ENCODE measurements at regions not wholly inside any gene's neighbourhood (a gene's known extent, or its start where the extent isn't known, plus 50 kb on each side); places are given as distances from the start of the nearest gene placed in this dataset.

DNA sequence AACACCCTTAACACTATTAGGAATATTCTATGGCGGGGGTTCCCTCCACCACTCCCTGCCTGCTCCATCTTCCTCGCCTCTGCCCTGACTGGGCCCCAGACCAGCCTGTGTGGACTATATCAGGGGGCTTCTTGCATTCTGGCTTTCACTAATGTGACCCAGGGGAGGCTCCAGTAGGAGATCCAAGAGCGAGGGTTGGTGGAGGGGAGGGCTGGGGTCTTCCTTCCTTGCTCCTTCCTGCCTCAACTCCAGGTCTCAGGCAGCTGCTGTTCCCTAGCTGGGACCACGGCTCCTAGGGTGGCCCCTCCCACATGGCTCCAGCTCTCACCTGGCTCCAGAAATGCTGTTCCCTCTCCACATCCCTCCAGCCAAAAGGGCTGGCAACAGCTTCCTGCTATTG is 257.4 kb downstream of the MATN1 start:
- Histone ChIP-seq H3K4me1 (ENCODE audit: control insufficient read depth in 4 of 4, insufficient read depth in 4 of 4, low read length in 3 of 4) (no peaks in the 10 kb centered on the region), H3K9ac (ENCODE audit: low read depth in 1 of 2, low read length in 2 of 2) (no peak overlapping the region), H3K9me3 (ENCODE audit: control insufficient read depth in 4 of 4, low read length in 3 of 4) (no peaks in the 10 kb centered on the region), H3K27me3 (ENCODE audit: control insufficient read depth in 4 of 4, insufficient read depth in 4 of 4, low read length in 3 of 4) (no peaks in the 10 kb centered on the region), H3K36me3 (ENCODE audit: control insufficient read depth in 4 of 4, insufficient read depth in 3 of 4, low read depth in 1 of 4, low read length in 3 of 4) (no peaks in the 10 kb centered on the region), H3K27ac (ENCODE audit: low read depth in 1 of 2, low read length in 2 of 2) (no peak overlapping the region), H3K4me3 (ENCODE audit: low read depth in 1 of 3, low read length in 3 of 3) (no peak overlapping the region)
- no peak for DNase-seq (ENCODE audit: low spot score)
- no peak for TF ChIP-seq FOXA2 (IDR thresholded peaks at IDR 0.05)
- TF ChIP-seq, protein P1, sequence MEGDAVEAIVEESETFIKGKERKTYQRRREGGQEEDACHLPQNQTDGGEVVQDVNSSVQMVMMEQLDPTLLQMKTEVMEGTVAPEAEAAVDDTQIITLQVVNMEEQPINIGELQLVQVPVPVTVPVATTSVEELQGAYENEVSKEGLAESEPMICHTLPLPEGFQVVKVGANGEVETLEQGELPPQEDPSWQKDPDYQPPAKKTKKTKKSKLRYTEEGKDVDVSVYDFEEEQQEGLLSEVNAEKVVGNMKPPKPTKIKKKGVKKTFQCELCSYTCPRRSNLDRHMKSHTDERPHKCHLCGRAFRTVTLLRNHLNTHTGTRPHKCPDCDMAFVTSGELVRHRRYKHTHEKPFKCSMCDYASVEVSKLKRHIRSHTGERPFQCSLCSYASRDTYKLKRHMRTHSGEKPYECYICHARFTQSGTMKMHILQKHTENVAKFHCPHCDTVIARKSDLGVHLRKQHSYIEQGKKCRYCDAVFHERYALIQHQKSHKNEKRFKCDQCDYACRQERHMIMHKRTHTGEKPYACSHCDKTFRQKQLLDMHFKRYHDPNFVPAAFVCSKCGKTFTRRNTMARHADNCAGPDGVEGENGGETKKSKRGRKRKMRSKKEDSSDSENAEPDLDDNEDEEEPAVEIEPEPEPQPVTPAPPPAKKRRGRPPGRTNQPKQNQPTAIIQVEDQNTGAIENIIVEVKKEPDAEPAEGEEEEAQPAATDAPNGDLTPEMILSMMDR (IDR thresholded peaks at IDR 0.05; ENCODE audit: low read depth, low read length, missing input control): no peak
- TF ChIP-seq, protein P2, sequence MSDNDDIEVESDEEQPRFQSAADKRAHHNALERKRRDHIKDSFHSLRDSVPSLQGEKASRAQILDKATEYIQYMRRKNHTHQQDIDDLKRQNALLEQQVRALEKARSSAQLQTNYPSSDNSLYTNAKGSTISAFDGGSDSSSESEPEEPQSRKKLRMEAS (IDR thresholded peaks at IDR 0.05): no peak
- no peak for TF ChIP-seq SP1 (IDR thresholded peaks at IDR 0.05)
- TF ChIP-seq RXRA (IDR thresholded peaks at IDR 0.05): no peak
- no peak for TF ChIP-seq NR2F2 (IDR thresholded peaks at IDR 0.05)
- TF ChIP-seq RAD21 (IDR thresholded peaks at IDR 0.05): no peak
- TF ChIP-seq JUND (IDR thresholded peaks at IDR 0.05): no peak
- TF ChIP-seq EGR1 (IDR thresholded peaks at IDR 0.05; ENCODE audit: low read depth in 2 of 2): no peak
- TF ChIP-seq, protein P3, sequence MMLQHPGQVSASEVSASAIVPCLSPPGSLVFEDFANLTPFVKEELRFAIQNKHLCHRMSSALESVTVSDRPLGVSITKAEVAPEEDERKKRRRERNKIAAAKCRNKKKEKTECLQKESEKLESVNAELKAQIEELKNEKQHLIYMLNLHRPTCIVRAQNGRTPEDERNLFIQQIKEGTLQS (IDR thresholded peaks at IDR 0.05): no peak
- no peak for TF ChIP-seq HNF4G (IDR thresholded peaks at IDR 0.05)
- TF ChIP-seq HNF4A (conservative IDR thresholded peaks at IDR 0.05): no peak
- TF ChIP-seq, protein P4, sequence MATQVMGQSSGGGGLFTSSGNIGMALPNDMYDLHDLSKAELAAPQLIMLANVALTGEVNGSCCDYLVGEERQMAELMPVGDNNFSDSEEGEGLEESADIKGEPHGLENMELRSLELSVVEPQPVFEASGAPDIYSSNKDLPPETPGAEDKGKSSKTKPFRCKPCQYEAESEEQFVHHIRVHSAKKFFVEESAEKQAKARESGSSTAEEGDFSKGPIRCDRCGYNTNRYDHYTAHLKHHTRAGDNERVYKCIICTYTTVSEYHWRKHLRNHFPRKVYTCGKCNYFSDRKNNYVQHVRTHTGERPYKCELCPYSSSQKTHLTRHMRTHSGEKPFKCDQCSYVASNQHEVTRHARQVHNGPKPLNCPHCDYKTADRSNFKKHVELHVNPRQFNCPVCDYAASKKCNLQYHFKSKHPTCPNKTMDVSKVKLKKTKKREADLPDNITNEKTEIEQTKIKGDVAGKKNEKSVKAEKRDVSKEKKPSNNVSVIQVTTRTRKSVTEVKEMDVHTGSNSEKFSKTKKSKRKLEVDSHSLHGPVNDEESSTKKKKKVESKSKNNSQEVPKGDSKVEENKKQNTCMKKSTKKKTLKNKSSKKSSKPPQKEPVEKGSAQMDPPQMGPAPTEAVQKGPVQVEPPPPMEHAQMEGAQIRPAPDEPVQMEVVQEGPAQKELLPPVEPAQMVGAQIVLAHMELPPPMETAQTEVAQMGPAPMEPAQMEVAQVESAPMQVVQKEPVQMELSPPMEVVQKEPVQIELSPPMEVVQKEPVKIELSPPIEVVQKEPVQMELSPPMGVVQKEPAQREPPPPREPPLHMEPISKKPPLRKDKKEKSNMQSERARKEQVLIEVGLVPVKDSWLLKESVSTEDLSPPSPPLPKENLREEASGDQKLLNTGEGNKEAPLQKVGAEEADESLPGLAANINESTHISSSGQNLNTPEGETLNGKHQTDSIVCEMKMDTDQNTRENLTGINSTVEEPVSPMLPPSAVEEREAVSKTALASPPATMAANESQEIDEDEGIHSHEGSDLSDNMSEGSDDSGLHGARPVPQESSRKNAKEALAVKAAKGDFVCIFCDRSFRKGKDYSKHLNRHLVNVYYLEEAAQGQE (IDR thresholded peaks at IDR 0.05): no peak
- no peak for TF ChIP-seq TAF1 (conservative IDR thresholded peaks at IDR 0.05)
- TF ChIP-seq, protein P5, sequence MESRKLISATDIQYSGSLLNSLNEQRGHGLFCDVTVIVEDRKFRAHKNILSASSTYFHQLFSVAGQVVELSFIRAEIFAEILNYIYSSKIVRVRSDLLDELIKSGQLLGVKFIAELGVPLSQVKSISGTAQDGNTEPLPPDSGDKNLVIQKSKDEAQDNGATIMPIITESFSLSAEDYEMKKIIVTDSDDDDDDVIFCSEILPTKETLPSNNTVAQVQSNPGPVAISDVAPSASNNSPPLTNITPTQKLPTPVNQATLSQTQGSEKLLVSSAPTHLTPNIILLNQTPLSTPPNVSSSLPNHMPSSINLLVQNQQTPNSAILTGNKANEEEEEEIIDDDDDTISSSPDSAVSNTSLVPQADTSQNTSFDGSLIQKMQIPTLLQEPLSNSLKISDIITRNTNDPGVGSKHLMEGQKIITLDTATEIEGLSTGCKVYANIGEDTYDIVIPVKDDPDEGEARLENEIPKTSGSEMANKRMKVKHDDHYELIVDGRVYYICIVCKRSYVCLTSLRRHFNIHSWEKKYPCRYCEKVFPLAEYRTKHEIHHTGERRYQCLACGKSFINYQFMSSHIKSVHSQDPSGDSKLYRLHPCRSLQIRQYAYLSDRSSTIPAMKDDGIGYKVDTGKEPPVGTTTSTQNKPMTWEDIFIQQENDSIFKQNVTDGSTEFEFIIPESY (IDR thresholded peaks at IDR 0.05): no peak
- 71% methylated on average over 4 of the region's 4 CpGs for WGBS

DNA sequence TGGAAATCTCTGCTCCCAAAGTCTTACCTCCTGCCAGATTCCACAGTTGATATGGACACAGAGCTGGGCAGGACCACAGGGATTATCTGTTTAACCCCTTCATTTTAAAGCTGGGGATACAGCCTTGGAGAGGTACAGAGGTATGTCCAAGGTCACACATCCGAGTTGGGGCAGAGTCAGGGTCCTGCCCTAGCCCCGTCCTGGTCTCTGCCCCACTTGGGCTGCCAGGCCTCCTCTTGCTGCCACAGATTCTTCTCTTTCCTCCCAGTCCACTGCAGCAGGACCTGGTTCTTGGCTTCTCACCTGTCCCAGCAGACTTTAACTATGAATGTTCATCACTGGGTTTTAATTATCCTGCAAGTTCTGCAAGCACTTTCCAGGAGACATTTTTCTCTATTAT is 258.3 kb downstream of the MATN1 start:
- H3K4me3 ChIP-seq (ENCODE audit: low read depth in 1 of 3, low read length in 3 of 3): no peak overlapping the region
- no peak for TF ChIP-seq EGR1 (IDR thresholded peaks at IDR 0.05; ENCODE audit: low read depth in 2 of 2)
- TF ChIP-seq FOXA2 (IDR thresholded peaks at IDR 0.05): no peak
- TF ChIP-seq, protein P4 (IDR thresholded peaks at IDR 0.05): no peak
- no peak for TF ChIP-seq TAF1 (conservative IDR thresholded peaks at IDR 0.05)
- TF ChIP-seq HNF4A (conservative IDR thresholded peaks at IDR 0.05): no peak
- no peak for TF ChIP-seq FOXA1 (IDR thresholded peaks at IDR 0.05)
- TF ChIP-seq JUND (IDR thresholded peaks at IDR 0.05): no peak
- TF ChIP-seq, protein P1 (IDR thresholded peaks at IDR 0.05; ENCODE audit: low read depth, low read length, missing input control): no peak
- H3K27ac ChIP-seq (ENCODE audit: low read depth in 1 of 2, low read length in 2 of 2): no peak overlapping the region
- H3K36me3 ChIP-seq (ENCODE audit: control insufficient read depth in 4 of 4, insufficient read depth in 3 of 4, low read depth in 1 of 4, low read length in 3 of 4): no peaks in the 10 kb centered on the region
- no peaks in the 10 kb centered on the region for H3K4me1 ChIP-seq (ENCODE audit: control insufficient read depth in 4 of 4, insufficient read depth in 4 of 4, low read length in 3 of 4)
- no peak for DNase-seq (ENCODE audit: low spot score)
- H3K27me3 ChIP-seq (ENCODE audit: control insufficient read depth in 4 of 4, insufficient read depth in 4 of 4, low read length in 3 of 4): no peaks in the 10 kb centered on the region
- peaks cover 0 to 6% (median 3%) of the 10 kb centered on the region in 4 donors for H3K9me3 ChIP-seq (ENCODE audit: control insufficient read depth in 4 of 4, low read length in 3 of 4)
- no peak overlapping the region for H3K9ac ChIP-seq (ENCODE audit: low read depth in 1 of 2, low read length in 2 of 2)
- 63% methylated on average over 2 of the region's 2 CpGs for whole genome bisulfite sequencing
